HG03097 (cell line): ENCODE measurements at regions not wholly inside any gene's neighbourhood (a gene's known extent, or its start where the extent isn't known, plus 50 kb on each side); places are given as distances from the start of the nearest gene placed in this dataset.

ENCODE experiments used
- ATAC-seq: cut with Tn5 transposase; IDR thresholded peaks from one replicate; pipeline ENCODE4 v1.9.1; 2021; ENCODE audit not compliant: unreplicated experiment, low FRiP score

GRCh38 chr13:30006246-30006645, 155.8 kb upstream of the UBL3 start:
- ATAC-seq = no peak

GRCh38 chr13:30004204-30004603, 153.8 kb upstream of the UBL3 start:
- no peak for ATAC-seq

DNA sequence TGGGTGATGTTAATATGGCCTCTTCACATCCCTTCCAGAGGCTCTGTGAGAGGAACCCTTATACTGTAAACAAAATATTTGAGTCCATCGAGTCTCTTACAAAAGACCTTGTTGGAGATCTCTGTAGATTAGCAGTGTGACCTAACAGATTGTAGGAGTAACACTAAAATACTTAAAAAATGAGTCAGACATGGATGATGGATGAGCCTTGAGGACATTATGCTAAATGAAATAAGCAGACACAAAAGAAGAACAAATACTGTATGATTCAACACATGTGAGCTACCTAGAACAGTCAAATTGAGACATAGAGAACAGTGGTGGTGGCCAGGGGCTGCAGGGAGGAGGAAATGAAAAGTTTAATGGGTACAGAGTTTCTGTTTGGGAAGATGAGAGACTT, 152.2 kb upstream of the UBL3 start:
- no peak for ATAC-seq

- no peak for ATAC-seq
Measured at GRCh38 chr13:30000370-30000765, 150.0 kb upstream of the UBL3 start.

GRCh38 chr13:29999492-30000369, 149.3 kb upstream of the UBL3 start:
- ATAC-seq = no peak

- no peak for ATAC-seq
Measured at GRCh38 chr13:29996316-29996715, 145.9 kb upstream of the UBL3 start.

- no peak for ATAC-seq
Measured at GRCh38 chr13:29994911-29995595, 144.6 kb upstream of the UBL3 start.

GRCh38 chr13:29993716-29994488, 143.5 kb upstream of the UBL3 start:
- ATAC-seq = no peak

- ATAC-seq = no peak
Measured at GRCh38 chr13:29993196-29993595, 142.8 kb upstream of the UBL3 start.

DNA sequence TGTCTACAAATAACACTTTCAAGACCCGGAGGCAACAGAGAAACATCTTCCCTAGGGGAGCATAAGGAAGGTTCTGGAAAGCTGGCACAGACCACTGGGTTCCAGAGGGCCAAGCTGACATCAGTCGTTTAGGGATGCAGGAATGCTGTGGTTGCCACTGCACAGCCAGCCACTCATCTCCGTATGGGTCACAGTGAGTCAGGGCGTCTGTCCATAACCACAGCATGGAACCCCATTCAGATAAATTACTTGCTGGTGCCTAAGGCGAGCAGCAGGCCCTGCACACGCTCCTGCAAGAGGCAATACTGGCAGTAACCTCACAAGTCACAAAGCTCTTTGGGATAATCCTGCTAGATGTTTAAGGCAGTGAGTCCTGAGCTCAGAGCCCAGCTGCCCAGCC, 140.9 kb upstream of the UBL3 start:
- no peak for ATAC-seq

DNA sequence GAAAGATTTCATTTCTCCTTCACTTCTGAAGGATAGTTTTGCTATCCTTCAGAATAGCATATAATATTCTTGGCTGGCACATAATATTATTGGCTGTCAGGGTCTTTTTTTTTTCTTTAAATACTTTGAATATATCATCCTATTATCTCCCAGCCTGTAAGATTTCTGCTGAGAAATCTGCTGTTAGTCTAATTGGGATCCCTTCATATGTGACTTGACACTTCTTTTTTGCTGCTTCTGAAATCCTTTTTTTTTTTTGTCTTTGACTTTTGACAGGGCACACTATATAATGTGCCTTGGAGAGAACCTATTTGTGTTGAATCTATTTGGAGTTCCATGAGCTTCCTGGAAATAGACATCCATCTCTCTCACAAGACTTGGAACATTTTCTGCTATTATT, 136.9 kb upstream of the UBL3 start:
- no peak for ATAC-seq

DNA sequence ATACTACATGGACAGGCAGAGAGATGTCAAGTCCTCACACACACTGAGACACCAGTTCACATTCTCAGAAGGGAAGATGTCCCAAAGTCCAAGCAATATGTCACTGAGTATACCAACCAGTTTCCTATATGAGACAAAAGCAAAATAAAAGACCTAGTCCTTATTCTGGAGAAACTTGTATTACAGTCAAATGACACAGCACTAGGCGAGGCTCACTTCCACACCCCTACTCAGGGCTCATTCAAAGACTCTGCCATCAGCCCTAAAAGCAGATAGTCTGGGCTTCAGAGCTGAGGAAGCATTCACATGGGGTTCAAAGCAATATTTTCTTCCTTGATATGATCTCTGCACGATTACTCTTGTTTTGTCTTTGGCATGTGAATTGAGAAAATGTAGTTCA, 129.9 kb upstream of the UBL3 start:
- no peak for ATAC-seq

GRCh38 chr13:29978211-29978610, 127.8 kb upstream of the UBL3 start:
- ATAC-seq = no peak

- no peak for ATAC-seq
Measured at GRCh38 chr13:29977476-29978120, 127.2 kb upstream of the UBL3 start.

DNA sequence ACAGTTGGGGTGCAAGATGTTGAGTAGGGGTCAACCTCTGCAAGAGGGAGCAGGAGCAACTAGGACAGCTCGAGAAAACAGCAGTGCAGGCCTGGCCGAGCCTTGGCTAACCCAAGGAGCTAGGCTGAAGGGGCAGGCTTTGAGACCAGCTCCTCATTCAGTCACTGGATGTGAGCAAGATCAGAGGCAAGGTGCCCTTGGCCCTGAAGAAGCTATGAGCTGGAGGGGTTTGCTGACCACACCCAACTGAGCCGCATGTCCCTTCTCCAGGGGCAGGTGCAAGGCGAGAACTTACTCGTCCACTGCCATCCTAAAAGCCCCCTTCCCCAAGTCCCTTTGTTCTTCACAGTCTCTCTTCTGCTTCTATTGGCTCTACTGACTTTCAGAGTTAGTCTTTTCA, 126.1 kb upstream of the UBL3 start:
- ATAC-seq = no peak

DNA sequence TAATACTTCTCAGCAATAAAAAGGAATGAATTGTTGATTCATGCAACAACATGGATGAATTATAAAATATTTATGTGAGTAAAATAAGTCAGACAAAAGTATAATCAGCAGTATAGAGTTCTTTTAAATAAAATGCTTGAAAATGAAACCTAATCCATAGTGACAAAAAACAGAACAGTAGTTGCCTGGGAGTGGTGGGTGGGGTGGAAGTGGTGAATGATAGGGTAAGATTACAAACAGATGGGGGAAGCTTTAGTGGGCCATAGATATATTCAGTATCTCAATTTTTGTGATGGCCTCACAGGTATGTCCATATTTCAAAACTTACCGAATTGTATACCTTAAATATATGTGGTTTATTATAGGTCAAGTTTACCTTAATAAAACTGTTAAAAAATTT, 124.9 kb upstream of the UBL3 start:
- no peak for ATAC-seq

- no peak for ATAC-seq
Measured at GRCh38 chr13:29969286-29969685, 118.9 kb upstream of the UBL3 start.

GRCh38 chr13:29964181-29964845, 113.9 kb upstream of the UBL3 start:
- ATAC-seq = no peak

- no peak for ATAC-seq
Measured at GRCh38 chr13:29963089-29963488, 112.7 kb upstream of the UBL3 start.

DNA sequence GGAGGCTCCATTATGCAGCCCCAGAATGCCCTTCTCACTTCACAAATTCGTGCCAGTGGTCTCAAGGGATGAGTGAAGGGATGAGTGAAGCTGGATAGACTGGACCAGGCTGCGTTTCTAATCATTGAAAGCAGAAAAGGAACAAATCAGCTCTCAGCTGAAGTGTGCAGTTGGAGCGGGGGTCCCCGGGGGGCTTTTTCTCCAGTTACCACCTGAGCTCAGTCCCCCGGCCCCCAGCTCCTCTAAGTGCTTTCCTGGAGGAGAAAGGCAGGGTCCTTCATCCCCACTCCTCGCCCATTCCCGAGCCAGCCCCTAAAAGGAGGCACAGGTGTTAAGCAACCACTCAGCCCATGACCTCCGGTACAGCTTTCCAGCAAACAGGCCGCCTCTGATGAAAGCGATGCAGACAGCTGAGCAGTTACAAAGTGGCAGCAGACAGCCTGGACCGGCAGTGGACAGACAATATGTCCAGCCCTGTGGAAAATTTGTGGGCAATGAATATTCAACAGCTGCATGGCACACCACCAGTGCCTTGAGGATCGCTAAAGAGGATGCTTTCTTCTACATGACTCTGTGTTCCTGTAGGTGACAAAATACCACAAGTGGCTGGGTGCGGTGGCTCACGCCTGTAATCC, 110.7 kb upstream of the UBL3 start:
- no peak for ATAC-seq
